Spinal cord (tissue), 10 donors: ENCODE measurements at regions not wholly inside any gene's neighbourhood (a gene's known extent, or its start where the extent isn't known, plus 50 kb on each side); places are given as distances from the start of the nearest gene placed in this dataset.
A peak's percentile ranks its signal among the peaks of the same experiment; 100 is the strongest.

Experiments used
- DNase-seq, 6 donors: peaks; one replicate each; pipeline versions ENCODE4 v3.0.0 to v3.0.0-alpha.2; 2013 to 2015; ENCODE audit warnings: low spot score in 6 of 6, low read depth in 4 of 6
- H3K27ac ChIP-seq: one replicate; pipeline ENCODE4 v1.5.1; 2013; ENCODE audit warnings: low read depth, low read length, control low read depth
- H3K27me3 ChIP-seq: one replicate; pipeline ENCODE4 v1.6.1; 2013; ENCODE audit warnings: low read length; ENCODE audit not compliant: control insufficient read depth, insufficient read depth
- H3K36me3 ChIP-seq: one replicate; pipeline ENCODE4 v1.6.1; 2013; ENCODE audit warnings: low read length; ENCODE audit not compliant: control insufficient read depth, insufficient read depth
- H3K4me1 ChIP-seq: one replicate; pipeline ENCODE4 v1.6.1; 2013; ENCODE audit warnings: low read length; ENCODE audit not compliant: control insufficient read depth, insufficient read depth
- H3K4me3 ChIP-seq: one replicate; pipeline ENCODE4 v1.5.1; 2013; ENCODE audit warnings: low read depth, low read length, control low read depth
- H3K9me3 ChIP-seq: one replicate; pipeline ENCODE4 v1.6.1; 2013; ENCODE audit warnings: low read length; ENCODE audit not compliant: control insufficient read depth, insufficient read depth
- WGBS: methylation state at CpG from one replicate; pipeline ENCODE4 v1.1.5; 2013; ENCODE audit warnings: missing lambda C conversion rate; ENCODE audit not compliant: insufficient coverage; 5-methylcytosine and 5-hydroxymethylcytosine counted together
- small RNA-seq: library from RNA; depleted of rRNA; stranded (forward); fragments of <200 nt; gene quantifications from one replicate; pipeline ENCODE3, GENCODE V24; 2014; ENCODE audit warnings: low replicate concordance
- donor health status: healthy.

DNA sequence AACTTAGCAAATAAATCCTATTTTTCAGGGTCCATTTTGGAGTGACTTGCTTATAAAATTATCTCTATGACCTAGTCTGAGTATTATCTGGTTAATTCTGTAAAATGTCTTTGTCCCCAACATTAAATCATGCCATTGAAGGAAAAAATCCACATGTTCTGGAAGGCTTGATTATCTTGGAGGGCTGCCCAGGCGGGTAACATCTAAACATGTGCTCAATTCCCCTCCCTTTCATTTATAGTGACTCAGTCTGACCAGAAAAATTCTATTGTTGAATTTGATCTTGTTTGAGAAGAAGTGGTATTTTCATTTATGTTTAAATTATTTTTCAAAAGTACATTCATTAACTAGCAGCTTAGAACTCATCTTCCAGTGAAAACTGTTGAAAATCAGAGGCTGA, 55.4 kb upstream of the SLC10A7 start:
- H3K27ac ChIP-seq: no peak overlapping the region

DNA sequence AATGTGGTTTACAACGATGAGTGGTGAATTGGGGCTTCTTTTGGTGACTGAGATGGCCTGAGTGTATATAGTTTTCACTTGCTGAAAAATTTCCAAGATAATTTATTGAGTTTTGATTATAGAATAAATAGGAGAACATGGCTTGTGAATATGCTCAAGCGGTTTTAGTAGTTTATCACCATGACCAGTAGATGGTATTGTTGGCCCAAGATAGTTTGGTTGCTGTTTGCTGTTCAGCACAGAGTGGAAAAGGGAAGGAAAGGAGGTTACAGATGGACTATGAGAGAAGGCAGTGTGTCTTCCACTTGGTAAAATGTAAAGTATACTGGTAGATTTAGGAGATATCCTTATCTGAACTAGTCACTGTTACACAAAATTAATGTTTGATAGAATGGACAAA, 55.8 kb upstream of the POU4F2 start:
- Histone ChIP-seq H3K27me3 (no peaks in the 10 kb centered on the region), H3K27ac (no peak overlapping the region), H3K36me3 (no peaks in the 10 kb centered on the region), H3K4me3 (no peak overlapping the region), H3K9me3 (peaks cover 3% of the 10 kb centered on the region), H3K4me1 (no peaks in the 10 kb centered on the region)
- DNase-seq: no peak
- 54% methylated on average over 2 of the region's 2 CpGs for WGBS

More for the DNA sequence above, 55.4 kb upstream of the SLC10A7 start:
- H3K4me3 ChIP-seq: no peak overlapping the region
- no CpG with 5 or more reads among the region's 1 CpG for WGBS
- no peaks in the 10 kb centered on the region for H3K36me3 ChIP-seq
- DNase-seq: no peak
- no peaks in the 10 kb centered on the region for H3K9me3 ChIP-seq
- H3K4me1 ChIP-seq: no peaks in the 10 kb centered on the region
- no peaks in the 10 kb centered on the region for H3K27me3 ChIP-seq

GRCh38 chr4:146585761-146586333, 52.8 kb upstream of the POU4F2 start:
- DNase-seq: peak in 1 of 6 donors; percentile 14
- Histone ChIP-seq H3K9me3 (peaks cover 3% of the 10 kb centered on the region), H3K4me3 (no peak overlapping the region), H3K4me1 (no peaks in the 10 kb centered on the region), H3K36me3 (no peaks in the 10 kb centered on the region), H3K27ac (no peak overlapping the region), H3K27me3 (no peaks in the 10 kb centered on the region)
- WGBS: 75% methylated on average over 1 of the region's 4 CpGs

Small RNAs in the stretch of these regions (small RNA-seq; reads per million reads assigned to genes)
- gene RNU1-44P: 0.10 reads per million
